Mesendoderm (in vitro differentiated cells): ENCODE measurements at regions not wholly inside any gene's neighbourhood (a gene's known extent, or its start where the extent isn't known, plus 50 kb on each side); places are given as distances from the start of the nearest gene placed in this dataset.

ENCODE experiments used
- DNase-seq: peaks from one replicate; pipeline ENCODE4 v3.0.0; 2013
- H2AK5ac ChIP-seq: 2 replicates; pipeline ENCODE4 v1.6.1; 2013; ENCODE audit warnings: low read length, inconsistent platforms
- H2BK120ac ChIP-seq: 2 replicates; pipeline ENCODE4 v1.6.1; 2013; ENCODE audit warnings: low read depth, mild to moderate bottlenecking, low read length, moderate library complexity, mixed read lengths
- H2BK15ac ChIP-seq: replicated peaks from 2 replicates; pipeline ENCODE4 v1.6.1; 2013; ENCODE audit warnings: low read depth, mild to moderate bottlenecking, moderate library complexity
- H2BK5ac ChIP-seq: 2 replicates; pipeline ENCODE4 v1.6.1; 2013; ENCODE audit warnings: low read length, inconsistent platforms
- H3K18ac ChIP-seq: 2 replicates; pipeline ENCODE4 v1.6.1; 2013; ENCODE audit warnings: mild to moderate bottlenecking, low read length, mixed read lengths
- H3K23ac ChIP-seq: one replicate; pipeline ENCODE4 v1.6.1; 2013; ENCODE audit warnings: low read length
- H3K27ac ChIP-seq: 2 replicates; pipeline ENCODE4 v1.5.1; 2013; ENCODE audit warnings: low read depth, mild to moderate bottlenecking, inconsistent platforms, low read length, moderate library complexity
- H3K27me3 ChIP-seq: 2 replicates; pipeline ENCODE4 v1.6.1; 2013; ENCODE audit warnings: low read length, control low read depth, mild to moderate bottlenecking, inconsistent platforms; ENCODE audit not compliant: insufficient read depth, poor library complexity
- H3K36me3 ChIP-seq: 2 replicates; pipeline ENCODE4 v1.6.1; 2013; ENCODE audit warnings: low read length, inconsistent platforms; ENCODE audit not compliant: control insufficient read depth, insufficient read depth
- H3K4ac ChIP-seq: one replicate; pipeline ENCODE4 v1.6.1; 2013; ENCODE audit warnings: low read depth, mild to moderate bottlenecking, low read length, moderate library complexity
- H3K4me1 ChIP-seq: 2 replicates; pipeline ENCODE4 v1.6.1; 2013; ENCODE audit warnings: low read depth, low read length, inconsistent platforms; ENCODE audit not compliant: control insufficient read depth
- H3K4me2 ChIP-seq: 2 replicates; pipeline ENCODE4 v1.6.1; 2013; ENCODE audit warnings: low read length
- H3K4me3 ChIP-seq: 2 replicates; pipeline ENCODE4 v1.5.1; 2013; ENCODE audit warnings: mild to moderate bottlenecking, low read length
- H3K56ac ChIP-seq: one replicate; pipeline ENCODE4 v1.6.1; 2013; ENCODE audit warnings: low read length
- H3K79me1 ChIP-seq: 2 replicates; pipeline ENCODE4 v1.6.1; 2013; ENCODE audit warnings: low read length, inconsistent platforms
- H3K79me2 ChIP-seq: 2 replicates; pipeline ENCODE4 v1.6.1; 2013; ENCODE audit warnings: mild to moderate bottlenecking, low read length; ENCODE audit not compliant: control insufficient read depth, insufficient read depth
- H3K9ac ChIP-seq: 2 replicates; pipeline ENCODE4 v1.6.1; 2013; ENCODE audit warnings: low read length, inconsistent platforms
- H4K5ac ChIP-seq: one replicate; pipeline ENCODE4 v1.6.1; 2013; ENCODE audit warnings: low read length
- H4K8ac ChIP-seq: one replicate; pipeline ENCODE4 v1.6.1; 2013; ENCODE audit warnings: low read depth, mild to moderate bottlenecking, control low read depth, low read length, moderate library complexity
- WGBS: extraction: QIAGEN DNeasy Blood & Tissue Kit; methylation state at CpG from one replicate; pipeline ENCODE4 v1.1.7; 2013; ENCODE audit warnings: low lambda C conversion rate, missing lambda C conversion rate; ENCODE audit not compliant: insufficient coverage; ENCODE audit errors: extremely low coverage; 5-methylcytosine and 5-hydroxymethylcytosine counted together

- Histone ChIP-seq H3K4me3 (no peak overlapping the region), H3K56ac (no peak overlapping the region), H3K23ac (no peak overlapping the region), H3K4me2 (no peak overlapping the region), H2AK5ac (no peak overlapping the region), H3K4ac (no peak overlapping the region), H3K18ac (no peak overlapping the region), H2BK15ac (no peak overlapping the region), H2BK120ac (no peak overlapping the region), H3K79me2 (no peaks in the 10 kb centered on the region), H3K27ac (no peak overlapping the region), H4K5ac (no peak overlapping the region), H3K4me1 (no peaks in the 10 kb centered on the region), H3K9ac (no peak overlapping the region), H4K8ac (no peak overlapping the region), H3K27me3 (no peaks in the 10 kb centered on the region), H3K36me3 (no peaks in the 10 kb centered on the region), H2BK5ac (no peak overlapping the region), H3K79me1 (no peaks in the 10 kb centered on the region)
- DNase-seq = no peak
- WGBS = no CpG with 5 or more reads among the region's 3 CpGs
Observed at GRCh38 chr10:3846736-3847135, 61.7 kb upstream of the KLF6 start.

- no peak overlapping the region for H3K27ac ChIP-seq
- no peaks in the 10 kb centered on the region for H3K36me3 ChIP-seq
- no peaks in the 10 kb centered on the region for H3K27me3 ChIP-seq
- H3K79me1 ChIP-seq = no peaks in the 10 kb centered on the region
- no peak for DNase-seq
- no peak overlapping the region for H4K5ac ChIP-seq
- WGBS = no CpG with 5 or more reads among the region's 1 CpG
- no peak overlapping the region for H2BK15ac ChIP-seq
- H3K4me2 ChIP-seq = no peak overlapping the region
- H2BK120ac ChIP-seq = no peak overlapping the region
- no peak overlapping the region for H3K9ac ChIP-seq
- H2BK5ac ChIP-seq = no peak overlapping the region
- H3K23ac ChIP-seq = no peak overlapping the region
- H3K4me3 ChIP-seq = no peak overlapping the region
- no peak overlapping the region for H4K8ac ChIP-seq
- no peak overlapping the region for H3K56ac ChIP-seq
- no peak overlapping the region for H3K4ac ChIP-seq
- H3K79me2 ChIP-seq = no peaks in the 10 kb centered on the region
- H3K4me1 ChIP-seq = no peaks in the 10 kb centered on the region
- no peak overlapping the region for H2AK5ac ChIP-seq
- H3K18ac ChIP-seq = no peak overlapping the region
Observed at GRCh38 chr10:3844491-3845025, 59.5 kb upstream of the KLF6 start.

GRCh38 chr10:3838460-3839437, 53.7 kb upstream of the KLF6 start:
- peaks cover 2% of the 10 kb centered on the region for H3K4me1 ChIP-seq
- no peaks in the 10 kb centered on the region for H3K79me2 ChIP-seq
- H3K4me2 ChIP-seq = no peak overlapping the region
- no peak overlapping the region for H3K4me3 ChIP-seq
- H3K18ac ChIP-seq = no peak overlapping the region
- no peak overlapping the region for H3K4ac ChIP-seq
- no peak overlapping the region for H3K27ac ChIP-seq
- H3K56ac ChIP-seq = no peak overlapping the region
- no peak overlapping the region for H2BK5ac ChIP-seq
- H3K36me3 ChIP-seq = no peaks in the 10 kb centered on the region
- no peak overlapping the region for H2AK5ac ChIP-seq
- no peaks in the 10 kb centered on the region for H3K79me1 ChIP-seq
- no peak overlapping the region for H3K23ac ChIP-seq
- no peaks in the 10 kb centered on the region for H3K27me3 ChIP-seq
- H3K9ac ChIP-seq = no peak overlapping the region
- no peak overlapping the region for H2BK15ac ChIP-seq
- H2BK120ac ChIP-seq = no peak overlapping the region
- WGBS = no CpG with 5 or more reads among the region's 14 CpGs
- H4K5ac ChIP-seq = no peak overlapping the region
- H4K8ac ChIP-seq = no peak overlapping the region
- DNase-seq = no peak

GRCh38 chr10:3837647-3838459, 52.8 kb upstream of the KLF6 start:
- Histone ChIP-seq H4K5ac (no peak overlapping the region), H3K79me2 (no peaks in the 10 kb centered on the region), H2AK5ac (no peak overlapping the region), H2BK120ac (no peak overlapping the region), H2BK5ac (no peak overlapping the region), H3K27ac (no peak overlapping the region), H3K4ac (no peak overlapping the region), H3K79me1 (no peaks in the 10 kb centered on the region), H3K18ac (peak overlapping the region; percentile 69), H3K9ac (no peak overlapping the region), H2BK15ac (no peak overlapping the region), H3K27me3 (no peaks in the 10 kb centered on the region), H3K36me3 (no peaks in the 10 kb centered on the region), H3K56ac (no peak overlapping the region), H4K8ac (no peak overlapping the region), H3K4me2 (no peak overlapping the region), H3K23ac (no peak overlapping the region), H3K4me1 (peaks cover 2% of the 10 kb centered on the region), H3K4me3 (no peak overlapping the region)
- no CpG with 5 or more reads among the region's 9 CpGs for WGBS
- DNase-seq = no peak

- no peak overlapping the region for H2BK15ac ChIP-seq
- H3K79me2 ChIP-seq = no peaks in the 10 kb centered on the region
- H2BK120ac ChIP-seq = no peak overlapping the region
- no peak overlapping the region for H3K18ac ChIP-seq
- H3K4me3 ChIP-seq = no peak overlapping the region
- H3K27ac ChIP-seq = no peak overlapping the region
- no peak overlapping the region for H2AK5ac ChIP-seq
- H3K23ac ChIP-seq = no peak overlapping the region
- H3K36me3 ChIP-seq = no peaks in the 10 kb centered on the region
- no peak overlapping the region for H3K4me2 ChIP-seq
- no peak overlapping the region for H3K9ac ChIP-seq
- H3K4me1 ChIP-seq = peaks cover 2% of the 10 kb centered on the region
- no peak for DNase-seq
- H3K79me1 ChIP-seq = no peaks in the 10 kb centered on the region
- H3K56ac ChIP-seq = no peak overlapping the region
- H2BK5ac ChIP-seq = no peak overlapping the region
- no peak overlapping the region for H4K8ac ChIP-seq
- H4K5ac ChIP-seq = no peak overlapping the region
- WGBS = no CpG with 5 or more reads among the region's 2 CpGs
- no peaks in the 10 kb centered on the region for H3K27me3 ChIP-seq
- H3K4ac ChIP-seq = no peak overlapping the region
Observed at GRCh38 chr10:3836222-3836820, 51.3 kb upstream of the KLF6 start.
